Activated naive CD4-positive, alpha-beta T cell treated with anti-CD3 and anti-CD28 coated beads, Interleukin-2, amount 50 U/mL, for 72 hours (primary cell): ENCODE measurements at regions not wholly inside any gene's neighbourhood (a gene's known extent, or its start where the extent isn't known, plus 50 kb on each side); places are given as distances from the start of the nearest gene placed in this dataset.

Experiments
- ATAC-seq, 2 donors: fragments of 150-1000 bp; cut with Tn5 transposase; 2 replicates each; pipeline ENCODE4 v1.10.0; 2021; ENCODE audit warnings: mild to moderate bottlenecking in 2 of 2, moderate library complexity in 2 of 2
- DNase-seq, 2 donors: peaks; one replicate each; pipeline ENCODE4 v3.0.0; 2021 to 2022; ENCODE audit warnings: low spot score in 2 of 2
- H3K27ac Mint-ChIP-seq, 2 donors: one replicate each; pipeline ENCODE4 v1.8.0; 2022; ENCODE audit warnings: mild to moderate bottlenecking in 2 of 2, mixed read lengths in 2 of 2
- H3K36me3 Mint-ChIP-seq, 2 donors: one replicate each; pipeline ENCODE4 v1.8.0; 2022; ENCODE audit warnings: mixed read lengths in 2 of 2
- H3K9me3 Mint-ChIP-seq, 2 donors: one replicate each; pipeline ENCODE4 v1.8.0; 2022; ENCODE audit warnings: mixed read lengths in 2 of 2

DNA sequence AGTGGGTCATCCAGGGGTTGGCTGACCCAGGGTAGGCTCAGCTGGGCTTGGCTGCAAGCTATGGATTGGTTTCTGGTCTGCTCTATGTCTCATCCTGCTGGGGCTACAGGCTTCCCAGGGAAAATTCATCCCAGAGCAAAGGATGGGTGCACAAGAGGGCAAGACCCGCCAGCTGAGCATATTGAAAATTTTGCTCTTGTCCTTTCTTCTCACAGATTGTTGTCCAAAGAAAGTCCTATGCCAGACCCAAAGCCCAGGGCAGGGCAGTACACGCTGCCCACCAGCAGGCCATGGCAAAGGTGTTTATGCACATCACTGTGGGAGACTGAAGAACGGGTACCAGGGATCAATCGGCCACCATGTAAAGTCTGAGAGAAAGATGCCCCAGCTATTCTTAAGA lies 95.3 kb upstream of the PARP11 start:
- Mint-ChIP-seq H3K36me3 (peaks cover 0 to 5% of the 10 kb centered on the region in 2 donors), H3K27ac (no peak overlapping the region), H3K9me3 (peaks cover 0 to 5% of the 10 kb centered on the region in 2 donors)
- DNase-seq (no peak), ATAC-seq (no peak)

DNA sequence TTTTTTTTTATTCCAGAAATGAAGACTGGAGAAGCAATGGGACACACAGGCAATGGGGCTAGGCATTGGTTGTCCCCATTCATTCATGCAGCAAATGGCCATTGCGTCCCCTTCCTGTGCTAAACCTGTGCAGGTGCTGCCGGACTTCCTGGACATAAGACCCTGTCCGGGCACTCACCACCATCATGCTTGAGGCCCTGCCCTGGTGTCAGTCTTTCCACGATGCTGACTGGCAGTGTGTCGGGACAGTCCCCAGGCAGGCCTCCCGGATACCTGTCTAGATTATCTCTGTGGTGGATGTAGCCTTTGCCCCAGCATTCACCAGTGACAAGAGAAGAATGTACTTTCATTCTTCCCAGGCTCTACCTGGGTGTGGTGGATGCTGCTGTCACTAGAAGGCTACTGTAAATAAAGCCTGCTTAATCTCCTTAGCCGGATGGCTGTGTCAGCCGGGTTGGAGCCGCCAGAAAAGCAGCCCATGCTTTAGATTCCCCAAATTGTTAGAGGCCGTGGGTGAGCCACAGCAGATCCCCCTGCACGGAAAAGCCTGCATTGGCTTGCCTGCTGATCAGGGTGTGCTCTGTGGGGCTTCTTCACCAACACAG lies 94.5 kb upstream of the PARP11 start:
- no peak for DNase-seq
- Mint-ChIP-seq H3K27ac (no peak overlapping the region), H3K36me3 (peaks cover 0 to 5% of the 10 kb centered on the region in 2 donors), H3K9me3 (peaks cover 0 to 5% of the 10 kb centered on the region in 2 donors)
- no peak for ATAC-seq

DNA sequence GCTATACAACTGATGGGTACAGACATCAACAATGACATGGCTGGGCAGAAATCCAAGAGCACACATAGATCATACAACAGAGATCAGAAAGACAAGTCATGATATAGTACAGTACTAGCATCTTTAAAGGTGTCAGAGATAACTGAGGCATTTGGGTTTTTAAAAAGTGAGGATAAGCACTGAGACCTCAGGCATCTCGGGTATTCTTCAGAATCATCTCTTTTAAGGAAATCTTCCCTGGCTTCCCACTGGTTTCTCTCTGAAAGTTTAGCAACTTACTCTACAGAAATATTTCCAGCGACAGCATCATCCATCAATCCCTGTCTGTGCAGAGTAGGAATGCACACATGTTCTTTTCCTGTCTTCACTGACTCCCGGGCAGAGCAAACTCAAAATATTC lies 93.2 kb upstream of the PARP11 start:
- peaks cover 0 to 5% of the 10 kb centered on the region in 2 donors for H3K36me3 Mint-ChIP-seq
- ATAC-seq: no peak
- no peak overlapping the region for H3K27ac Mint-ChIP-seq
- no peak for DNase-seq
- H3K9me3 Mint-ChIP-seq: no peaks in the 10 kb centered on the region

DNA sequence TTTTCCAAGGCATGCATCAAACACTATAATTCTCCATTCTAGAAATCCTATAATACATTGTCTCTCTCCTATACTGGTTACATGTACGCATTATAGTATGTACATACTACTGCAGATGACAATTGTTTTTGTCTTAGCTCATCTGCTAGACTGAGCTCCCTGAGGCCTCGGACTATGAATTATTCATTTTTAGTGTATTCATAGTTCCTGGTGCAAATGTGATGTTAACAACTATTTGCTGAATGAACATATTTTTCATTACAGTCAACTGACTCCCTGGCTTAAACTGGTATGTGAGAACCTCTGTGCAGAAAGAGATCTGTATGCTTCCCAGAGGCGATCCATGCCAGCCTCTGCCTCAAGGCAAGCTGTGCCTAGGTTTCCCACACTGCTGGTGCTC lies 91.8 kb upstream of the PARP11 start:
- H3K9me3 Mint-ChIP-seq: no peaks in the 10 kb centered on the region
- no peaks in the 10 kb centered on the region for H3K36me3 Mint-ChIP-seq
- peak overlapping the region in 1 of 2 donors; percentile 40 for H3K27ac Mint-ChIP-seq
- no peak for DNase-seq
- no peak for ATAC-seq

DNA sequence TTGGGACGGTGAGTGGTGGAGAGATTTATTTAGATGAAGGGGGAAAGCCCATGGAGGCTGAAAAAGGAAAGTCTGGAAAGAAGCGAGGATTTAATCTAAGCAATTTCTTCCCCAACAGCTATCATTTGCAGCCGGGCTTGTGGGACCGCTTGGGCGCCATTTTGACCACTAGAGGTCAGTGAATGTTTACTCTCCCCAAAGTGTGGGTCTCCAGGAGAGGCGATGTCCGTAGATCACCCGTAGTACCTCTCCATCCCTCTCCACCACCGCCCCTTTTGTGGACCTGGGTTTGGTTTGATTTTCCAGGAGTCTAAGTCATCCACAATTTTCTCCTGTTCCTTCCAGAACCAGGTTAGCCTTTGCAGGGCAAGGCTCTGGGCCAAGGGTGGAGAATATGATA lies 91.2 kb upstream of the PARP11 start:
- DNase-seq: no peak

DNA sequence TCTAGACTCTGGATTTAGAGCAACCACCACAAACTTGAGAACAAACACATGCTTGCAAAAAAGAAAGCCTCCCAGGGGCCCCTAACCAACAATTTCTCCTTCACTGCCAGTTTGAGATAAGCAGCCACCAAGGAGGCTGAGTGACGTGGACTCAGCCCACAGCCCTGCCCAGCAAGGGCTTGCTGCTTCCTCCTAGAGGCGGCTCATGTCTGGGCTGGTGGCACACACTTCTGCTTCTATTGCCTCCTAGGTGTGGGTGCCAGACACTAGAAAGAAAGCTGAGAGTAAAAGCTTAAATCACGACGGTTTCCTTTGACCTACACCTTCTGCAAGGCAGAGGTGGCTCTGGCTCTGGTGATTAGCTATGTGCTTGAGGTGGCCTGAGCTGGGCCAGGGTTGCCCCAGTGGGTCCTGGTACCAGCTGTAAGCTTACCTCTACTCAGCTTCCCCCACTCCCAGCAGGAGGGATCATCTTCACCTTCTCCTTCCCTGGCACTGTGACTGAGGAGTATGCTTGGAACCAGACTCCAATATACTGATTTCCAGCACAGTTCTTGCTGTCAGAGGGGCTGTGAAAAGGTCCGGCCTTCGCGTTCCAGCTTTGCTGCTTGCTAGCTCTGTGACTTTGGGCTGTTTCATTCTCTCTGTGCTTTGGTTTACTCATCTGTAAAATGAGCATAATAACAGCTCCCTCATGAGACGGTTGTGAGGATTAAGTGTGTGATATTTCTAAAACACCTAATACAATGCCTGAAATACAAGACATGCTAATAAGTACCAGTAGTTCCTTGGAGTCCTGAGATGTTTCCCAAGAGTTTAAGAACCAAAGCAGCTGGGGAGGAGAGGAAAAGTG lies 89.7 kb upstream of the PARP11 start:
- ATAC-seq: peak; percentile 94 to 98
- Mint-ChIP-seq H3K9me3 (no peaks in the 10 kb centered on the region), H3K36me3 (no peaks in the 10 kb centered on the region), H3K27ac (peak overlapping the region in 1 of 2 donors; percentile 64)
- DNase-seq: peak in 1 of 2 donors; percentile 31

More for the DNA sequence above, 91.2 kb upstream of the PARP11 start:
- H3K27ac Mint-ChIP-seq: no peak overlapping the region
- ATAC-seq: no peak
- H3K9me3 Mint-ChIP-seq: no peaks in the 10 kb centered on the region
- H3K36me3 Mint-ChIP-seq: no peaks in the 10 kb centered on the region

DNA sequence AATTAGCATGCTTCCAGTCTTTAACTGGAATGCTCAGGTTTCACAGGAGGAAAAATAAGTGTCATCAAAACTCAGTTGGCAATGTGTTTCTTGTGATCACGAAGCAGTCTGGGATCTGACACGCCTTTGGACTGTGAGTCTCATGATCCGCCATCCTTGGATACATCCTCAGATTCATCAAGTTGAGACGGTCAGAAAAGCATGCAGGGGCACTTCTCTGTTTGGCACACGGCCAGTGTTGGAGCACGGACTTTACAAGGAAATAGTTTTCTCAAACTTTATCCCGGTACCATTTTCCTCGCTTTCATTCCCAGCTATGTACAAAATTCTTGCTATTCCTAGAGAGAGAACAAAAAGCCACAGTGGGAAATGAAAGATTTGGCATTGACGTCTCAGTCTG lies 88.4 kb upstream of the PARP11 start:
- H3K9me3 Mint-ChIP-seq: no peaks in the 10 kb centered on the region
- no peak for DNase-seq
- peak overlapping the region in 1 of 2 donors; percentile 64 for H3K27ac Mint-ChIP-seq
- no peak for ATAC-seq
- no peaks in the 10 kb centered on the region for H3K36me3 Mint-ChIP-seq

DNA sequence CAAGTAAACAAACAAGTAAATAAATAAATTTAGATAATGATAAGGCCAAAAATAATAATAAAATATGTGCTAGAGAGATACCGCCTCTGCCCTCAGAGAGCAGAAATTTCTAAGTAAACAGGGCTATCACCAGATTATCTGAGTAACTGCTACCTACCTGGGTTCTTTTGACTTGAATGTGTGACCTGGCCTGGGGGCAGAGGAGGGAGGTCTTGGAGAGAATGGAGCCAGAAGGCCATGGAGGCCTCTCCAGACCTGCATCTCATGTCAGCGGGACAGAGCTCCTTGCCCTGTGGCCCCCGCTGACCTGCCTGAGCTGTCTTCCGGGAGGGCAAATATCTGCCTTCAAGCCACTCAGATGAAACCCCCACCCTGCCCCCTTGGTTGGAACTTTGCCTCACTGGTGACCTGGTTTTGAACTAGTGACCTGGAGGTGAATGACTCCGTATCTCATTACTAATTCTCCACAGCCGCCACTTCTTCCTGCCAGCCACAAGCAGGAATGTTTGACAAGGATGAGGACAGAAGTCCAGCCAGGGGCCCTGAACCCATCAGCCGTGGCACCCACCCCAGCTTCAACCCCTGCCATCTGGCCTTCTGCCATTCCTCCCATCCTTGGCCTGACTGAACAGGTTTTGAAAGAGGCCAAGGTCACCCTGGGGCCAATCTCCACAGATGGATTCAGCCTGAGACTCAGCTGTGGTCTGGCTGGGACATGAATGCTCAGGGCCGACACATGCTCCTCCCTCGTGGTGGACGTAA lies 86.8 kb upstream of the PARP11 start:
- Mint-ChIP-seq H3K36me3 (no peaks in the 10 kb centered on the region), H3K9me3 (no peaks in the 10 kb centered on the region), H3K27ac (no peak overlapping the region)
- no peak for DNase-seq
- ATAC-seq: no peak

DNA sequence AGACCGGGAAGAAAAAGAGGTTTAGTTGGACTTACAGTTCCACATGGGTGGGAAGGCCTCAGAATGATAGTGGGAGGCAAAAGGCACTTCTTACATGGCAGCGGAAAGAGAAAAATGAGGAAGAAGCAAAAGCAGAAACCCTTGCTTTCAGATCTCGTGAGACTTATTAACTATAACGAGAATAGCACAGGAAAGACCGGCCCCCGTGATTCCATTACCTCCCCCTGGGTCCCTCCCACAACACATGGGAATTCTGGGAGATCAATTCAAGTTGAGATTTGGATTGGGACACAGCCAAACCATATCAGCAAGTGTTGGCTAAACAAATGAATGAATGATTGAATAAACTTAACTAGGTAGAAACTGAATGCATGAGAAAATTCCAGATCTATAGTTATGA lies 85.3 kb upstream of the PARP11 start:
- no peaks in the 10 kb centered on the region for H3K9me3 Mint-ChIP-seq
- ATAC-seq (no peak), DNase-seq (no peak)
- no peaks in the 10 kb centered on the region for H3K36me3 Mint-ChIP-seq
- no peak overlapping the region for H3K27ac Mint-ChIP-seq

DNA sequence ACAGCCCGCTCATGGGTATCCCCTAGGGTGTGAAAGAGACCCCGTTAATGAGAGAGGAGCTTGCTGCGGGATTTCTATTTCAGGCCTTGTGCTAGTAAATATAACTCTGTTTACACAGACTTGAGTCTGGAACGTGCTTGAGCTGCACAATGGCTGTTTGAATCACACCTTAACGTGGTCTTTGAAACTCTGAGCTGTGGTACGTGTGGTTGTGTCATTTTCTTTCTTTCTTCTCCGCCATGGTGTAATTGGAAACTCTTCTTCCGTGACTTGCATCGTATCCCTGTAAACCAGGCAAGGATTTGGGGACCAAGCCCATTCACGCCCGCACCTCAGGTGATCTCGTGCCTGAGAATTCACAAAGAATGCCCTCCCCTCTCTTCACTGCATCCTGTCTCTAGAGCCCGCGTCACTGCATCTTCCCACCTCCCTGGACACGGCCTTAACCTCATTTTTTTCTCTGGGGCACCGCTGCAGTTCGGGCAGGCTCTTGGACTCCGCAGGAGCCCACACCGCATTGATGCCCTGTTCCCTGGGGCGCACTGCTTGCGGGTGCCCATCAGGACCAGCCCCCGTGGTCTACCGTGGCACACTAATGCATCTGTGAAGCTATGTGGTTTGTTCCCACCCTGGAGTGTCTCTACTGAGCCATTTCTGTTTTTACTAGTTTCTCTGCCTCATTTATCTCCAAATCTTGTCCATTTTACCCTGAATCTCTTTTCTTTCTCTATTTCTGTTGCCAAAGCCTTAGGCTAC lies 78.4 kb upstream of the PARP11 start:
- Mint-ChIP-seq H3K9me3 (peaks cover 8 to 19% of the 10 kb centered on the region in 2 donors), H3K36me3 (peaks cover 12 to 34% of the 10 kb centered on the region in 2 donors), H3K27ac (peak overlapping the region; percentile 73 to 78)
- ATAC-seq: peak; percentile 24 to 57
- no peak for DNase-seq

DNA sequence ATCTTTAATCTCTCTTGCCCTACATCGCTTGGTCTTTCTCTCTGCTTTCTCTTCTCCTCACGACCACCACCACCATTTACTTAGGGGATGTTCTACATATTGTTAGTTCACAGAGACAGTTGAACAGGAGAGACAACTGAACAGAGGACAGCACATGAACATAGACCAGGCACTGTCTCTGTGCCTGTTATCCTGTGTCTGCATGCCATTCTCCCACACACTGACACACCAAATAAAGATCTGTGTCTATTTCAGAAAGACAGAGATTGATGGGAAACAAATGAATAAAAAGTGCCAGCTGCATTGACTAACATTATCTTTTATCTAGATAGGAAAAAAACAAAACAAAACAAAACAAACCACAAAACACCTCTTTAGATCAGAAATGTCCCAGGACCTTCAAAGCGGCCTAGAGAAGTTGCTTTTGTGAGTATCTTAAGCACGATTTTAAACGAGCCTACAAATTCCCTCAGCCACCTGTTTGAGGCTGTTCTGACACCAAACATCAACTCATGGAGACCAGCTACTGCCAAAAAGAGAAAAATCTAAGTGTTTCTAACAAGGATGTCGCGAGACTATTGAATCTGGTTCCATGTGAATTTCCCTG lies 77.6 kb upstream of the PARP11 start:
- H3K36me3 Mint-ChIP-seq: peaks cover 13 to 34% of the 10 kb centered on the region in 2 donors
- DNase-seq: no peak
- peak; percentile 58 to 62 for ATAC-seq
- peak overlapping the region; percentile 78 to 88 for H3K27ac Mint-ChIP-seq
- peaks cover 8 to 25% of the 10 kb centered on the region in 2 donors for H3K9me3 Mint-ChIP-seq

DNA sequence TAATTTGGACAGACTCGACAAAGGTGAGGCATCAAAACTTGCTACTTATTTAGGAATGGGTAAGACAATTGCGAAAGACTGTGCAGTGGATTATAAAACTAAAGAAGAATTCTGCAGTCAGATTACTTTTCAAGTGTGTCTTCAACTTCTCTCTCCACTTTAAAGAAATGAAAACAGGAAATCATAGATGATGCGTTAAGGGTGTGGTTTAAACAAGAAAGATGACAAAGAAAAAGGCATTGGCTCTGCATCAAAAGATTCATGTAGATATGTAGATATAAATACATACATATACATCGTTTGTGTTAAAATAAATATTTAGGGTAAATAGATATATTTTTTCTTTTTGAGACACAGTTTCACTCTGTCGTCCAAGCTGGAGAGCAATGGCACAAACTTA lies 74.6 kb upstream of the PARP11 start:
- no peak for ATAC-seq
- Mint-ChIP-seq H3K36me3 (peaks cover 13 to 34% of the 10 kb centered on the region in 2 donors), H3K9me3 (peaks cover 8 to 25% of the 10 kb centered on the region in 2 donors), H3K27ac (peak overlapping the region in 1 of 2 donors; percentile 69)
- no peak for DNase-seq

DNA sequence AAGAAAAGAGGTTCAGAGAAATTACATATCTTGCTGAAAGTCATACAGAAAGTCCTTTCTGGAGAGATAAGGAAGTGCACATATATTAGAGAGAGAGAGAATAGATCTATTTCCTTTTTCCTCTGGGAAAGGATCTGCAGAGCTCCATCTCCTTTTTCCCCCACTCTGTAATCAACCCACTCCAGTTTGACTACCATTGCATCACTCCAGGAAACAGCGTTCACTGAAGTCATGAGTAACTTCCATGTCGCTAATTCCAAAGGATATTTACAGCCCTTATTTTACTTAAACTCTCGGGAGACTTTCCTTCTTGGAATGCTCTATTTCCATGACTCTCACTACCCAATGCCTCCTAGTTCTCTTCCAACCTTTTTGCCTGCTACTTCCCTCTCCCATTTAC lies 72.5 kb upstream of the PARP11 start:
- ATAC-seq (no peak), DNase-seq (no peak)
- Mint-ChIP-seq H3K27ac (no peak overlapping the region), H3K9me3 (peaks cover 8 to 18% of the 10 kb centered on the region in 2 donors), H3K36me3 (peaks cover 13 to 23% of the 10 kb centered on the region in 2 donors)

DNA sequence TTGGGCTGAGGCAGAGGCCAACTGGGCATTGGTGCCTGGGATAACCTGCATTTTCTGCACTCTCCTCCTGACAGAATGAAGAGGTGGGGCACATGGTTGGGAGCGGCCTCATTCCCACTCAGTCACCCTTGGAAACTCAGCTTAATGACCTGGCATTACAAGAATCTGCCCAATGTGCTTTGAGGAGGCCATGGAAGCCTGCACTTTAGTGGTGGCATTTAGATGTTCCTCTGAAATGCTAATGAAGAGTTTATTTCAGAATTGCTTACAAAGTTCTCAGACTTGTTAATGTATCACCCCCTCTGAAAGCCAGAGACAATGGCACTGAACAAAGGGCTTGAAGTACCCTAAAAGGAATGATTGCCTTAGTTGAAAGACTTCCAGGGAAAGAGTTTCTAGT lies 71.4 kb upstream of the PARP11 start:
- DNase-seq: no peak
- Mint-ChIP-seq H3K9me3 (peaks cover 8 to 15% of the 10 kb centered on the region in 2 donors), H3K27ac (no peak overlapping the region), H3K36me3 (peaks cover 13 to 17% of the 10 kb centered on the region in 2 donors)
- no peak for ATAC-seq

DNA sequence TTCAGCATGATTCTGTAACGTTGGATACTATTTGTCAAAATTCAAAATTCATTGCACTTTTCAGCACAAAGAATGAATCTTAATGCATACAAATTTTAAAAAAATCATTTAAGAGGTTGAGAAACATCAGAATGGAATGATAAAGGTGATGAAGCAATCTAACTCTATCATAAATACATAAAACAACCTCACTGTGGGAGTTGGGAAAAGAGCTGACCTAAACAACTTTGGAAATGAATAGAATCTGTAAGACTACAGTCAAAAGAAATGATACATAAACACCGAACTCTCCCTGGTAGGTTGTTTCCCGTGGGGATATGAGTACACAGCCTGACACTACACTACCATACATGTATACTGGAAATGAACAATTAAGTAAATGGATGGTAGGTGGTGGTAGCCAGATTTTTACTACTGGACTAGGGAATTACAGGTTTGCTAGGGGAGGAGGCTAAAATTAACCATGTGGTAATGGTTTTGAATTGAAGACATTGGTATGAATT lies 64.9 kb upstream of the PARP11 start:
- Mint-ChIP-seq H3K9me3 (no peaks in the 10 kb centered on the region), H3K36me3 (no peaks in the 10 kb centered on the region), H3K27ac (no peak overlapping the region)
- peak in 1 of 2 donors; percentile 46 for ATAC-seq
- no peak for DNase-seq

DNA sequence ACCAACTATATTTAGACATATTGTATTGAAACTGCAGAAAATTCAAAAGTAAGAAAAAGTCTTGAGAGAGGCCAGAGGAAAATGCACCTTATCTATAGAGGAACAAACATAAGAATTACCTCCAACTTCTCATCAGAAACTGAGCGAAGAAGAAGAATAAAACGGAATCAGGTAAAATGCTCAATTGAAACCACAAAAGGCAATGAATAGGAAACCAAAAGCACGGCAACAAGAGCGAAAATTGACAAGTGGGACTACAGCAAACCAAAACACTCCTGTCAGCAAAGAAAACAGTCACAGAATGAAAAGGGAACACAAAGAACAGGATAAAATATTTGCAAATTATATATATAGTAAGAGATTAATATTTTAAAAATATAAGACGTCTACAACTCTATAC lies 61.9 kb upstream of the PARP11 start:
- no peaks in the 10 kb centered on the region for H3K36me3 Mint-ChIP-seq
- H3K9me3 Mint-ChIP-seq: no peaks in the 10 kb centered on the region
- DNase-seq (no peak), ATAC-seq (peak in 1 of 2 donors; percentile 37)
- peak overlapping the region in 1 of 2 donors; percentile 80 for H3K27ac Mint-ChIP-seq
